WTC11 (cell line): ENCODE measurements at regions not wholly inside any gene's neighbourhood (a gene's known extent, or its start where the extent isn't known, plus 50 kb on each side); places are given as distances from the start of the nearest gene placed in this dataset.

Source experiments
- ATAC-seq: fragments of 200-7000 bp; cut with Tn5 transposase; 2 replicates; pipeline ENCODE4 v1.10.0; 2021; ENCODE audit warnings: mild to moderate bottlenecking, moderate library complexity
- CTCF ChIA-PET: fragments of 300-600 bp; sonication (Branson Sonifier 250); formaldehyde crosslinking; loops from one replicate; lab custom pipeline; 2021; ENCODE audit warnings: antibody characterized with exemption; lab: Charles Lee
- POLR2A ChIA-PET: fragments of 350-600 bp; sonication (Branson Sonifier 250); formaldehyde crosslinking; loops from one replicate; lab custom pipeline; 2021; ENCODE audit warnings: antibody characterized with exemption; lab: Charles Lee
- DNase-seq: peaks from one replicate; pipeline ENCODE4 v3.0.0; 2021; ENCODE audit warnings: low spot score
- H3K27ac Mint-ChIP-seq: 2 replicates; pipeline ENCODE4 v1.8.0; 2021; ENCODE audit warnings: mixed read lengths
- H3K27me3 Mint-ChIP-seq: 2 replicates; pipeline ENCODE4 v1.8.0; 2021; ENCODE audit warnings: low read depth, mild to moderate bottlenecking, moderate library complexity, mixed read lengths
- H3K36me3 Mint-ChIP-seq: 2 replicates; pipeline ENCODE4 v1.8.0; 2021; ENCODE audit warnings: mixed read lengths
- H3K4me1 Mint-ChIP-seq: 2 replicates; pipeline ENCODE4 v1.8.0; 2022; ENCODE audit warnings: mixed read lengths
- H3K4me3 Mint-ChIP-seq: 2 replicates; pipeline ENCODE4 v1.8.0; 2021; ENCODE audit warnings: mild to moderate bottlenecking, moderate library complexity, mixed read lengths
- H3K9me3 Mint-ChIP-seq: 2 replicates; pipeline ENCODE4 v1.8.0; 2021; ENCODE audit warnings: mixed read lengths
- AFF4 ChIP-seq: sonication (generic); formaldehyde crosslinking; IDR thresholded peaks from 2 replicates; pipeline ENCODE4 v1.8.1; 2023; ENCODE audit warnings: mild to moderate bottlenecking, missing genetic modification reagents, borderline replicate concordance
- ATF1 ChIP-seq: sonication (generic); formaldehyde crosslinking; IDR thresholded peaks from 2 replicates; pipeline ENCODE4 v1.8.1; 2023; ENCODE audit warnings: mild to moderate bottlenecking, moderate library complexity, missing genetic modification reagents
- ATF6 ChIP-seq: sonication (generic); formaldehyde crosslinking; IDR thresholded peaks from 2 replicates; pipeline ENCODE4 v1.8.1; 2023; ENCODE audit warnings: mild to moderate bottlenecking, missing genetic modification reagents
- CDX4 ChIP-seq: fragments of 250-450 bp; sonication (Bioruptor Pico); IDR thresholded peaks from 2 replicates; pipeline ENCODE4 v1.9.0; 2021; ENCODE audit warnings: moderate library complexity, mild to moderate bottlenecking, inconsistent platforms, borderline replicate concordance
- E2F5 ChIP-seq: sonication (generic); formaldehyde crosslinking; IDR thresholded peaks from 2 replicates; pipeline ENCODE4 v1.8.1; 2022; ENCODE audit warnings: mild to moderate bottlenecking, moderate library complexity, missing genetic modification reagents
- ETV6 ChIP-seq: sonication (generic); formaldehyde crosslinking; IDR thresholded peaks from 2 replicates; pipeline ENCODE4 v1.8.1; 2022; ENCODE audit warnings: mild to moderate bottlenecking, missing genetic modification reagents
- FOXP4 ChIP-seq: sonication (generic); formaldehyde crosslinking; IDR thresholded peaks from 2 replicates; pipeline ENCODE4 v1.8.0; 2022; ENCODE audit warnings: mild to moderate bottlenecking, missing genetic modification reagents
- GABPB1 ChIP-seq: sonication (generic); formaldehyde crosslinking; IDR thresholded peaks from 2 replicates; pipeline ENCODE4 v1.8.1; 2023; ENCODE audit warnings: mild to moderate bottlenecking, missing genetic modification reagents
- GTF2I ChIP-seq: fragments of 250-450 bp; sonication (Bioruptor Pico); conservative IDR thresholded peaks from 2 replicates; pipeline ENCODE4 v1.4.0; 2021; ENCODE audit warnings: mild to moderate bottlenecking
- JUN ChIP-seq: sonication (generic); formaldehyde crosslinking; IDR thresholded peaks from 2 replicates; pipeline ENCODE4 v1.8.0; 2023; ENCODE audit warnings: mild to moderate bottlenecking, missing genetic modification reagents
- NFE2L1 ChIP-seq: sonication (generic); formaldehyde crosslinking; IDR thresholded peaks from 2 replicates; pipeline ENCODE4 v1.8.1; 2023; ENCODE audit warnings: missing genetic modification reagents
- NR3C1 ChIP-seq: sonication (generic); formaldehyde crosslinking; conservative IDR thresholded peaks from 2 replicates; pipeline ENCODE4 v1.8.1; 2023; ENCODE audit warnings: low read depth, mild to moderate bottlenecking, missing genetic modification reagents
- SOX15 ChIP-seq: fragments of 250-450 bp; sonication (Bioruptor Pico); IDR thresholded peaks from 2 replicates; pipeline ENCODE4 v1.9.0; 2021; ENCODE audit warnings: mild to moderate bottlenecking
- USF2 ChIP-seq: sonication (generic); formaldehyde crosslinking; IDR thresholded peaks from 2 replicates; pipeline ENCODE4 v1.8.1; 2023; ENCODE audit warnings: mild to moderate bottlenecking, missing genetic modification reagents, moderate library complexity
- ZBTB43 ChIP-seq: sonication (generic); formaldehyde crosslinking; IDR thresholded peaks from 2 replicates; pipeline ENCODE4 v1.8.1; 2023; ENCODE audit warnings: mild to moderate bottlenecking, missing genetic modification reagents
- ZMAT4 ChIP-seq: fragments of 250-450 bp; sonication (Bioruptor Pico); IDR thresholded peaks from 2 replicates; pipeline ENCODE4 v1.9.0; 2021; ENCODE audit warnings: mild to moderate bottlenecking
- ZNF138 ChIP-seq: sonication (generic); formaldehyde crosslinking; conservative IDR thresholded peaks from 2 replicates; pipeline ENCODE4 v1.8.1; 2022; ENCODE audit warnings: mild to moderate bottlenecking, moderate library complexity, missing genetic modification reagents
- ZNF425 ChIP-seq: fragments of 250-450 bp; sonication (Bioruptor Pico); conservative IDR thresholded peaks from 2 replicates; pipeline ENCODE4 v1.9.0; 2021; ENCODE audit warnings: mild to moderate bottlenecking

- Mint-ChIP-seq H3K4me3 (no peak overlapping the region), H3K36me3 (peaks cover 15% of the 10 kb centered on the region), H3K9me3 (peaks cover 24% of the 10 kb centered on the region), H3K27ac (no peak overlapping the region), H3K27me3 (no peaks in the 10 kb centered on the region), H3K4me1 (no peaks in the 10 kb centered on the region)
- TF ChIP-seq NFE2L1 = no peak
- TF ChIP-seq SOX15 = no peak
- TF ChIP-seq GABPB1 = no peak
- no peak for TF ChIP-seq GTF2I
- no peak for TF ChIP-seq ZMAT4
- no peak for TF ChIP-seq E2F5 (CRISPR knock-in tag)
- TF ChIP-seq ZBTB43 = no peak
- TF ChIP-seq JUN (CRISPR knock-in tag) = no peak
- no peak for TF ChIP-seq ATF6 (CRISPR knock-in tag)
- TF ChIP-seq ATF1 = no peak
- no peak for TF ChIP-seq ZNF138
- no peak for TF ChIP-seq CDX4 (CRISPR knock-in tag)
- TF ChIP-seq USF2 (CRISPR knock-in tag) = no peak
- TF ChIP-seq FOXP4 (CRISPR knock-in tag) = no peak
- no peak for TF ChIP-seq NR3C1 (CRISPR knock-in tag)
- ChIA-PET CTCF (no interaction called here), POLR2A (no interaction called here)
- DNase-seq = no peak
- ATAC-seq = no peak
These were observed 501.0 kb downstream of the IGSF11 start for GRCh38 chr3:118533676-118534075.

GRCh38 chr3:118534519-118534918, 500.1 kb downstream of the IGSF11 start:
- ATAC-seq = no peak
- POLR2A ChIA-PET = no interaction called here
- Mint-ChIP-seq H3K36me3 (peaks cover 15% of the 10 kb centered on the region), H3K27ac (no peak overlapping the region), H3K9me3 (peaks cover 24% of the 10 kb centered on the region), H3K4me3 (no peak overlapping the region), H3K27me3 (no peaks in the 10 kb centered on the region), H3K4me1 (no peaks in the 10 kb centered on the region)
- CTCF ChIA-PET = no interaction called here
- no peak for DNase-seq
- TF ChIP-seq AFF4 (CRISPR knock-in tag) (no peak), ZNF425 (CRISPR knock-in tag) (no peak), ETV6 (CRISPR knock-in tag) (no peak)
